Esophagus squamous epithelium (tissue), 5 donors: ENCODE measurements at regions not wholly inside any gene's neighbourhood (a gene's known extent, or its start where the extent isn't known, plus 50 kb on each side); places are given as distances from the start of the nearest gene placed in this dataset.

Experiments used
- DNase-seq: peaks from one replicate; lab custom pipeline; 2025; lab: John Stamatoyannopoulos, UW
- H3K27ac ChIP-seq, 4 donors: fragments of 200-600 bp; sonication (generic); one replicate each; pipeline ENCODE4 v1.5.1; 2016 to 2019; ENCODE audit warnings: mild to moderate bottlenecking in 1 of 4
- H3K27me3 ChIP-seq, 4 donors: fragments of 200-600 bp; sonication (generic); 1 replicate in 3 of 4; 2 replicates in 1 of 4; pipeline versions ENCODE4 v1.5.1 to v1.6.0; 2017 to 2021; ENCODE audit warnings: antibody characterized with exemption in 1 of 4
- H3K36me3 ChIP-seq, 3 donors: fragments of 200-600 bp; sonication (generic); one replicate each; pipeline ENCODE4 v1.5.1; 2016 to 2019
- H3K4me1 ChIP-seq, 3 donors: fragments of 200-600 bp; sonication (generic); one replicate each; pipeline ENCODE4 v1.5.1; 2017 to 2019
- H3K4me3 ChIP-seq, 4 donors: fragments of 200-600 bp; sonication (generic); 1 replicate in 3 of 4; 2 replicates in 1 of 4; pipeline ENCODE4 v1.5.1; 2016 to 2019; ENCODE audit warnings: mild to moderate bottlenecking in 2 of 4, moderate library complexity in 1 of 4
- H3K9me3 ChIP-seq, 3 donors: fragments of 200-600 bp; sonication (generic); one replicate each; pipeline ENCODE4 v1.5.1; 2016 to 2019
- CTCF ChIP-seq, 6 experiments: fragments of 450-650 bp in 4 of 6; fragments of 200-600 bp in 2 of 6; sonication (generic) in 2 of 6; IDR thresholded peaks; one replicate each; pipeline ENCODE4 v1.5.1; 2016 to 2019; ENCODE audit warnings: antibody characterized with exemption in 6 of 6, mild to moderate bottlenecking in 4 of 6, moderate library complexity in 4 of 6
- POLR2A ChIP-seq, 4 donors: fragments of 450-650 bp; IDR thresholded peaks; one replicate each; pipeline ENCODE4 v1.6.1; 2017; ENCODE audit warnings: antibody characterized with exemption in 4 of 4, mild to moderate bottlenecking in 4 of 4, moderate library complexity in 3 of 4
- WGBS, 2 donors: methylation state at CpG; one replicate each; pipeline ENCODE4 v1.1.5; 2018; 5-methylcytosine and 5-hydroxymethylcytosine counted together
- intact Hi-C: fragments of 100-400 bp; cut with DNase I; formaldehyde crosslinking; loops from one replicate; pipeline ENCODE4 v1.15.0; 2022
- donor health status: DM: yes; HTN: yes; CAD: no.

DNA sequence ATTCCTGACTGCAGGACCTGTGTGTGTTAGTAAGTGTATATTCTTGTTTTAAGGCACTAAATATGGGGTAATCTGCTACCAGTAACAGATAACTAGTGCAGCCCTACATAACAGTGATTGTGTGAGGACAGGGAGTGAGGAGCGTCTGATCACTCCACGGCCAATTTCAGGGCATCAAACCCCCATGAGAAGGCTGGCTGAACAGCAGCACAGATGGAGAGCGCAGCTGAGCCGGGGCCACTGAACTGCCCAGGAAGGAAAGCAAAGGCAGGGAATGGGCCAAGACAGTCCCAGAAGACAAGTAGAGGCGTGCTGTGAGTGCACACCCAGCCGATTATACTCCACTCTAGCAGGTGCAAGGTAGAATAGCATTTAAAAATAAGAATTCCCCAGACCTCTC is 157.1 kb upstream of the CHST15 start:
- Histone ChIP-seq H3K36me3 (no peaks in the 10 kb centered on the region), H3K27ac (no peak overlapping the region), H3K9me3 (no peaks in the 10 kb centered on the region), H3K4me3 (no peak overlapping the region), H3K27me3 (no peaks in the 10 kb centered on the region), H3K4me1 (peaks cover 0 to 24% (median 13%) of the 10 kb centered on the region in 3 donors)
- TF ChIP-seq CTCF (IDR thresholded peaks at IDR 0.05) (no peak), POLR2A (IDR thresholded peaks at IDR 0.05) (no peak)
- no peak for DNase-seq
- WGBS, 2 donors = 34 to 46% methylated on average over 4 to 6 of the region's 6 CpGs
- intact Hi-C loops = no loop called here

- DNase-seq = no peak
- WGBS, 2 donors = 70 to 81% methylated on average over 6 to 8 of the region's 8 CpGs
- no peaks in the 10 kb centered on the region for H3K36me3 ChIP-seq
- peaks cover 0 to 24% (median 13%) of the 10 kb centered on the region in 3 donors for H3K4me1 ChIP-seq
- no peak overlapping the region for H3K27ac ChIP-seq
- H3K4me3 ChIP-seq = no peak overlapping the region
- TF ChIP-seq CTCF (IDR thresholded peaks at IDR 0.05) (peak in 1 of 6 experiments; percentile 17), POLR2A (IDR thresholded peaks at IDR 0.05) (no peak)
- no peaks in the 10 kb centered on the region for H3K9me3 ChIP-seq
- no peaks in the 10 kb centered on the region for H3K27me3 ChIP-seq
- intact Hi-C loops = no loop called here
These were observed 156.5 kb upstream of the CHST15 start for GRCh38 chr10:124249812-124250432.

DNA sequence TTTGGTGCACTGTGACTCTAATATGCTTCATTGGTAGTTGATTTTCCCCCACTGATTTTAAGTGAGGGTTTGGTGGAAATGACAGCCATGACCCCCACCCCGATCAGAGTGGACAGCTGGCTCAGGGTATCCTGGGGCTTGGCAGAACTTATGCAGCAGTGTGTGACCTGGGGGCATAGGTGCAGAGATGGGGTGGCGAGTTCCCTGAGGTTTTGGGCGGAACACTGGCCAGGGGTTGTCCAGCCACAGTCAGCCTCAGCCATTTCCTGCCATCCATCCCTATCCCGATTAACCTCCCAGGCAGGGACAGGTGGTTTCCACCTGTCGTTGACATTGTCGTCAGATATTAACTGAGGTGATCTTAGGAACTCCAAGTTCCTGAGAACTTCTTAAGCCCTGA is 155.8 kb upstream of the CHST15 start:
- H3K4me3 ChIP-seq = no peak overlapping the region
- 48 to 76% methylated on average over 6 of the region's 6 CpGs for WGBS, 2 donors
- peaks cover 0 to 24% (median 13%) of the 10 kb centered on the region in 3 donors for H3K4me1 ChIP-seq
- no peaks in the 10 kb centered on the region for H3K9me3 ChIP-seq
- H3K36me3 ChIP-seq = no peaks in the 10 kb centered on the region
- H3K27me3 ChIP-seq = no peaks in the 10 kb centered on the region
- no peak for DNase-seq
- H3K27ac ChIP-seq = no peak overlapping the region
- intact Hi-C loops = no loop called here
- TF ChIP-seq CTCF (IDR thresholded peaks at IDR 0.05) (no peak), POLR2A (IDR thresholded peaks at IDR 0.05) (no peak)

- Histone ChIP-seq H3K27ac (no peak overlapping the region), H3K4me1 (peaks cover 0 to 24% (median 13%) of the 10 kb centered on the region in 3 donors), H3K9me3 (no peaks in the 10 kb centered on the region), H3K36me3 (no peaks in the 10 kb centered on the region), H3K4me3 (no peak overlapping the region), H3K27me3 (no peaks in the 10 kb centered on the region)
- TF ChIP-seq CTCF (IDR thresholded peaks at IDR 0.05) (no peak), POLR2A (IDR thresholded peaks at IDR 0.05) (no peak)
- DNase-seq = no peak
- intact Hi-C loops = no loop called here
- whole genome bisulfite sequencing, 2 donors = 88 to 92% methylated on average over 8 to 16 of the region's 18 CpGs
These were observed 155.0 kb upstream of the CHST15 start for GRCh38 chr10:124248056-124249045.
